KMS-11 (cell line): ENCODE measurements at regions not wholly inside any gene's neighbourhood (a gene's known extent, or its start where the extent isn't known, plus 50 kb on each side); places are given as distances from the start of the nearest gene placed in this dataset.

ENCODE experiments used
- H2AFZ ChIP-seq: fragments of 200-600 bp; sonication (generic); 2 replicates; pipeline ENCODE4 v1.6.1; 2016; ENCODE audit warnings: antibody characterized with exemption, mixed run types, low read depth
- H3K27ac ChIP-seq: fragments of 200-600 bp; sonication (generic); 2 replicates; pipeline ENCODE4 v1.6.1; 2016; ENCODE audit warnings: mild to moderate bottlenecking, mixed run types
- H3K27me3 ChIP-seq: fragments of 200-600 bp; sonication (generic); 2 replicates; pipeline ENCODE4 v1.6.1; 2017; ENCODE audit warnings: mild to moderate bottlenecking, low read depth, mixed run types, moderate library complexity; ENCODE audit not compliant: insufficient read depth
- H3K36me3 ChIP-seq: fragments of 200-600 bp; sonication (generic); 2 replicates; pipeline ENCODE4 v1.6.1; 2017; ENCODE audit warnings: mild to moderate bottlenecking, mixed run types; ENCODE audit not compliant: insufficient read depth
- H3K4me1 ChIP-seq: fragments of 200-600 bp; sonication (generic); 2 replicates; pipeline ENCODE4 v1.6.1; 2016; ENCODE audit warnings: mild to moderate bottlenecking, low read depth, mixed run types; ENCODE audit not compliant: poor library complexity, severe bottlenecking
- H3K4me2 ChIP-seq: fragments of 200-600 bp; sonication (generic); 2 replicates; pipeline ENCODE4 v1.7.0; 2016; ENCODE audit warnings: mild to moderate bottlenecking, mixed run types
- H3K4me3 ChIP-seq: fragments of 200-600 bp; sonication (generic); IDR thresholded peaks from 2 replicates; pipeline ENCODE4 v1.6.1; 2017; ENCODE audit warnings: low read depth, low read length, mixed read lengths; ENCODE audit not compliant: insufficient read depth
- H3K79me2 ChIP-seq: fragments of 200-600 bp; sonication (generic); 2 replicates; pipeline ENCODE4 v1.6.1; 2016; ENCODE audit warnings: low read depth, mixed run types; ENCODE audit not compliant: insufficient read depth
- H3K9ac ChIP-seq: fragments of 200-600 bp; sonication (generic); 2 replicates; pipeline ENCODE4 v1.6.1; 2016; ENCODE audit warnings: mild to moderate bottlenecking, mixed run types
- H4K20me1 ChIP-seq: fragments of 200-600 bp; sonication (generic); 2 replicates; pipeline ENCODE4 v1.6.1; 2016; ENCODE audit warnings: mild to moderate bottlenecking, mixed run types; ENCODE audit not compliant: insufficient read depth
- CTCF ChIP-seq: fragments of 200-600 bp; sonication (generic); conservative IDR thresholded peaks from 2 replicates; pipeline ENCODE4 v1.6.1; 2017; ENCODE audit warnings: low read depth, mild to moderate bottlenecking, antibody characterized with exemption, low read length, moderate library complexity, mixed read lengths

- Histone ChIP-seq H3K79me2 (no peaks in the 10 kb centered on the region), H3K4me1 (no peaks in the 10 kb centered on the region), H3K9ac (no peak overlapping the region), H4K20me1 (no peaks in the 10 kb centered on the region), H2AFZ (no peak overlapping the region), H3K4me2 (no peak overlapping the region), H3K4me3 (no peak overlapping the region), H3K27me3 (no peaks in the 10 kb centered on the region), H3K27ac (no peak overlapping the region), H3K36me3 (no peaks in the 10 kb centered on the region)
- no peak for TF ChIP-seq CTCF
These were observed 709.4 kb upstream of the MDGA2 start for GRCh38 chr14:48384821-48385220.

DNA sequence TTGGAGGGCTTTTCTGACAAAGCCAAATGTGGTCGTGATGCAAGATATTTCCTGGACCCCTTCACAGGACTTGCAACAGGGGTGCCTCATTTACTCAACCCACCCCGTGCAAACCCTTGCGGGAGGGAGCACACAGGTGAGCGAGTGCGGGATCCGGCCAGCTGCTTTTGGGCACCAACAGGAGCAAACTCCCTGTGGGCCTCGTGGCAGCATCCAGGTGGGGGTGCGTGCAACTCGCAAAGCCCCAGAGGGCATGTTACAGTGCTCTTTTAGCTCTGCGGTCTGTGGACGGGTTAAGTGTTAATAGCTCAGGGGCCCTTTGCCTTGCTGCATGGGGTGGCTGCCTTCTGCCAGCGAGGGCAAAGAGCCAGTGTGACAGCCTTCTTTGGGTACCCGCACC, 707.6 kb upstream of the MDGA2 start:
- no peaks in the 10 kb centered on the region for H3K79me2 ChIP-seq
- H3K4me1 ChIP-seq = no peaks in the 10 kb centered on the region
- H3K27me3 ChIP-seq = no peaks in the 10 kb centered on the region
- H4K20me1 ChIP-seq = no peaks in the 10 kb centered on the region
- no peak overlapping the region for H3K9ac ChIP-seq
- H3K27ac ChIP-seq = no peak overlapping the region
- H3K4me3 ChIP-seq = no peak overlapping the region
- H3K36me3 ChIP-seq = no peaks in the 10 kb centered on the region
- TF ChIP-seq CTCF = no peak
- H3K4me2 ChIP-seq = no peak overlapping the region
- H2AFZ ChIP-seq = no peak overlapping the region

- no peak overlapping the region for H2AFZ ChIP-seq
- no peak overlapping the region for H3K27ac ChIP-seq
- no peaks in the 10 kb centered on the region for H4K20me1 ChIP-seq
- TF ChIP-seq CTCF = no peak
- no peaks in the 10 kb centered on the region for H3K79me2 ChIP-seq
- H3K4me1 ChIP-seq = no peaks in the 10 kb centered on the region
- H3K36me3 ChIP-seq = no peaks in the 10 kb centered on the region
- H3K4me2 ChIP-seq = no peak overlapping the region
- no peak overlapping the region for H3K9ac ChIP-seq
- no peaks in the 10 kb centered on the region for H3K27me3 ChIP-seq
- no peak overlapping the region for H3K4me3 ChIP-seq
These were observed 703.1 kb upstream of the MDGA2 start for GRCh38 chr14:48378541-48378940.

DNA sequence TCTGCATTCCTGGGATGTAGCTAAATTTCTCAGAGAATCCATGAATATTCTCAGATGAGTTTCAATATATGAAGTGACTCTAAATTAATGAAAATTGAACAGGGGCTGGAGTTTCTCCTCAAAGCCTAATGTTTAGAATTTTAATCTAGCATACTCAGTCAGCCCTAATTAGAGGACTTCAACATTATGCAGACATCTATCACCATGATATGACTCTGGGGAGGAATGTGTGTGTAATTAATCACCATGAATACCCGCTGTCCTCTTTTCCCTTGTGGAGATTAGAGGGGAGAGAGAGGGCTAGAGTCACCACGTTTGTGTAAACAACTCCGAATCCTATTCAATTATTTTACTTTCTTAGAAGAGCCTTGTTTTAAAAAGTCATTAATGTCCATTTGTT, 698.6 kb upstream of the MDGA2 start:
- no peaks in the 10 kb centered on the region for H3K36me3 ChIP-seq

More for the DNA sequence above, 698.6 kb upstream of the MDGA2 start:
- TF ChIP-seq CTCF = no peak
- Histone ChIP-seq H2AFZ (no peak overlapping the region), H4K20me1 (no peaks in the 10 kb centered on the region), H3K4me3 (no peak overlapping the region), H3K79me2 (no peaks in the 10 kb centered on the region), H3K9ac (no peak overlapping the region), H3K4me2 (no peak overlapping the region), H3K4me1 (no peaks in the 10 kb centered on the region), H3K27me3 (no peaks in the 10 kb centered on the region), H3K27ac (no peak overlapping the region)
